Muscle of back (tissue), 3 donors: ENCODE measurements at regions not wholly inside any gene's neighbourhood (a gene's known extent, or its start where the extent isn't known, plus 50 kb on each side); places are given as distances from the start of the nearest gene placed in this dataset.

Source experiments
- DNase-seq, 3 donors: peaks; one replicate each; pipeline versions ENCODE4 v3.0.0 to v3.0.0-alpha.2; 2013

DNA sequence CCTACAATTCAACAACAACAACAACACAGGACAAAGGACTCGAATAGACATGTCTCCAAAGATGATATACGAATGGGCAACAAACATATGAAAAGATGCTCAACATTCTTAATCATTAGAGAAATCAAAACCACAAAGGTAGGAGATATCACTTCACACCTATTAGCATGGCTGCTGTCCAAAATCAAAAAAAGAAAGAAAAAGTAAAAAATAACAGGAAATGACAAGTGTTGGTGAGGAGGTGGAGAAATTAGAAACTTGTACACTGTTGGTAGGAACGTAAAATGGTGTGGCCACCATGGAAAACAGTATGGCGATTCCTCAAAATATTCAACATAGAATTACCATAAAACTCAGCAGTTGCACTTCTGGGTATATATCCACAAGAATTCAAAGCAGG lies 312.3 kb upstream of the STT3B start:
- no peak for DNase-seq

DNA sequence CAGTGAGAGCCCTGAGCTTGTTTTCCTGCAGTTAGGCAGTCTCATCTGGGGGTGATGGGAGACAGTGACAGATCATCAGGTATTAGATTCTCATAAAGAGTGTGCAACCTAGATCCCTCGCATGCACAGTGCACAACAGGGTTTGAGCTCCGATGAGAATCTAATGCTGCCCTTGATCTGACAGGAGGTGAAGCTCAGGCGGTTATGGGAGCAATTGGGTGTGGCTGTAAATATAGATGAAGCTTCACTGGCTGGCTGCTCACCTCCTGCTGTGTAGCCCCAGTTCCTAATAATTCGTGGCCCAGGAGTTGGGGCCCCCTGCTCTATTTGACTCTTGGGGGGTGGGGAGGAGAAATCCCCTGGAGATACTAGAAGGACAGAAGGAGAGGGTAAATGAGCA lies 309.4 kb upstream of the STT3B start:
- no peak for DNase-seq

DNA sequence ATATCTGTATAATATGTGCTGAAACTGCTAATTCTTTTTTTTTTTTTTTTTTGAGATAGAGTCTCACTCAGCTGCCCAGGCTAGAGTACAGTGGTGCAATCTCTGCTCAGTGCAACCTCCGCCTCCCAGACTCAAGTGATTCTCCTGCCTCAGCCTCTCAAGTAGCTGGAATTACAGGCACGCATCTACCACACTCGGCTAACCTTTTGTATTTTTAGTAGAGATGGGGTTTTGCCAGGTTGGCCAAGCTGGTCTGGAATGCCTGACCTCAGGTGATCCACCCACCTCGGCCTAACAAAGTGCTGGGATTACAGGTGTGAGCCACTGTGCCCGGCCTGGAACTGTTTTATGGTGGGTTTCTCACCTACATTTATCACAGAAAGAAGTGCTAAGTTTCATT lies 307.8 kb upstream of the STT3B start:
- DNase-seq: no peak

DNA sequence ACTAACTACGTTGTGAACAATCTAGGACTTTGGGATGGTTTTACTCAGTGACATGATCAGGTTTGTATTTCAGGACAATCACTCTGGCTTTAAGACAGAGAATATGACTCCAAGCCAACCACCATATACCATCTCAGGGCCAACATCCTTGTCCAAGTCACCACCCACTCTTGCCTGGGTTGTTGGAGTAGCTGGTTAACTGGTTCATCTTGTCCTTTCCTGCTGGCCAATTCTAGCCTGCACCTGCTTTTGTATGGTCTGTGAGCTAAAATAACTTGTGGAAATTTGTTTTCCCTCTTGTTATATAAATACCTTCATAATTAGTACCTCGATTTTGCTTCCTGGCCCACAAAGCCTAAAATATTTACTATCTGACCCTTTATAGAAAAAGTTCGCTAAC lies 306.8 kb upstream of the STT3B start:
- DNase-seq: no peak

DNA sequence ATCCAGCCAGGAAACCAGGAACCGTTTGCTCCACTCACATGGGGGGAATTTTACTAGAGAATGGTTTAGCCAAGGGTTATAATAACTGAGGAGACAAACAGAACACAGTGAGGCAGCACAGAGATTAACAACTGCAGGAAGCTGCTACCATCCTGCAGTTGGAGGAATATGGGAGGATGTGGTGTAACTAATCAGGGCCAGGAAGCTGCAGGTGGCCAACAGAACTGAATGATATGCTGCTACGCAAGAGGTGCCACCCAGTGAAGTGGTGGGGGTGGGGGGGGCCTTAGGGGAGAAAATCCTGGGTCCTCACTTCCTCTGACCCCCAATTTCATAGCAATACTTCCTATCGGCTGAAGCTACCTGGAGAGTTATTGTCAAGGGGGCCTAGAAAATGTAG lies 306.4 kb upstream of the STT3B start:
- no peak for DNase-seq

DNA sequence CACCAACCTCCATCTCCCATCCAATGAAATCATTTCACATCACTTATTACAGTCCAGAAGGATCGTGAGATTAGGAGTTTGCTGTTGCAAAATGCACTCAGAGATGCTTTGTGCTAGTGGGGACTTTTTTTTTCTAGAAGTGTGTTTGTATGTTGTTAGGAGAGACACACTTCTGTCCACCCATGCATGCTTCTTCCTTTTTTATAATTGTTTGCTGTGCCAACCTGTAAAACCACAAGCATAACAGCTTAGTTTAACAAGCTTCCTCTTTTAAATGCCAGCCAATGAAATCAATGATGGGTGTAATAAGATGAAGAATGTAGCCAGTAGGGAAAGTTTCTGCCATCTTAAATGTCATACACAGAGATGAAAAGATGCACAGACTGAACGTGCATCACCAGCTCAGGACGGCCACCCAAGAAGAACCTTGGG lies 305.6 kb upstream of the STT3B start:
- DNase-seq: no peak

DNA sequence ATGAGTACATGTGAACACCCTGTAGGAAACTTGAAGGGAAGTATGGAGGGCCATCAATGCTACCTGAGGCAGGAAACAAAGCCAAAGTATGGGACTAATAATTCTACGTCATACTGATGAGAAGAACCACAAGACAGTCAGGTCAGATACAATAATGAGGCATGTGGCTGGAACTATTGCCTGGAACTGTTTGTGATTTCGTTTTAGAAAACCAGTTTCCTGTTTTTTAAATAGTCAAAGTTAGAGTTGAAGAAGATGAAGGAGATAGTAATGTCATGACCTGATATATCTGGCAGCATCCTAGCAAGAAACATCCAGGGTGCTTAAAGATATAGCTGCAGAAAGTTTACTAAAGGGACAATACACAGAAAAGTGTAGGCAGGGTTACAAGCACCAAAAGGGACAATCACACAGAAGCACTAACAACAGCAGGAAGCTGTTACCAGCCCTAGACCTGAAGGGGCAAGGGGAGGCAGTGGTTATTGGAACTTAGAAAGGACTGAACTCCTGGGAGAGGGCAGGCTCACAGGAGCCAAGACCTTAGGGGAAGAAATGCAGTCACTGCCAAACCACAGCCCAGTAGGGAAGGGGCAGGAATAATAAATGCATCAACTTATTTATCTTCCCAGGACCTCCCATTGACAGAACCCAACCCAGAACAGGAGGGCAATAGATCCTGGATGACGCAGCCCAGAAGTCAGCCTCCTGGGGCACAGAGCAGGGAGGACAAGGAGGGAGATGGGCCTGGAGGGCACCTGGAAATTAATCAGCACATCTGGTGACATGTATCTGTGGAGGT lies 302.1 kb upstream of the STT3B start:
- no peak for DNase-seq

DNA sequence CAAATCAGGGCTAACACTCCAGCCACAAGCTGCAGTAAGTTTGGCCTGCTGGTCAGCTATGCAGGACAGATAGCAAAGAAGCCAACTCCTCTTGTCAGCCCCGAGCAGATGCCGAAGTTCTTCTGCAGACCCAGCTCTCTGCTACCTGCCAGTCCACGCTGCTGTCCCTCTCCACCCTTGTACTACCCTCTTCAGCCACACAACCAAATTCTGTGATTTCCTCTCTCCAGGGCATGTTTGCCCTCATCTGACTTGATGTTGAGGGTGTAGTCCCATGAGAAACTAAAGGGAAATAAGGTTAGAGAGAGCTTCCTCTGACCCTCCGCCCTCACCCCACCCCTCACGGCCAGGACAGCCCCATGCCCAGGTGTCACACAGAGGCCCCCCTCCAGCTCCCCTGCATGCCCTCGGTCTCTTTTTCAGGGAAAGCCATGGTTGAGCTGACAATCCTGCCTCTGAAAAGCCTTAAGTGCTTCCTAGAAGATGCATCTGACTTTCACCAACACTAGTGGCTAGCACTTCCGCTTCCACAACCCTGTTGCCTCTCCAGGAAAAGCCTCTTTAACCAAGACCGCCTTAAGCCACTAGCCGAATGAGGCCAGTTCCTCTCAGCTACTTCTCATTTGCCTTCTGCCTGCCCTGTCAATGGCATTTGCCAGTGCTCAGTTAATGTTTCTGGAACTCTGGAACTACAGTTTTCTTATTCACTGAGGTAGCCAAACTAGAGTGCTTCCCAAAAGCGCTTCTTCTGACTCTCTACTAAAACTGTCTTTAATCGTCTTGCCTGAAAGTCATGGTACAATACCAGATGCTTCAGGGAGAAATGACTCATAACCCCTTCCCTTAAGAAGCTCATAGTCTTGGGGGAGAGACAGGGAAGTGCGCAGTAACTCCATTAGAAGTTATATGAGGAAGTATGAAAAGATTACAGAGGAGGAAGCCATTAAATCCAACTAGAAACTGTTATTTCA lies 300.4 kb upstream of the STT3B start:
- DNase-seq: peak in 1 of 3 donors; percentile 27

DNA sequence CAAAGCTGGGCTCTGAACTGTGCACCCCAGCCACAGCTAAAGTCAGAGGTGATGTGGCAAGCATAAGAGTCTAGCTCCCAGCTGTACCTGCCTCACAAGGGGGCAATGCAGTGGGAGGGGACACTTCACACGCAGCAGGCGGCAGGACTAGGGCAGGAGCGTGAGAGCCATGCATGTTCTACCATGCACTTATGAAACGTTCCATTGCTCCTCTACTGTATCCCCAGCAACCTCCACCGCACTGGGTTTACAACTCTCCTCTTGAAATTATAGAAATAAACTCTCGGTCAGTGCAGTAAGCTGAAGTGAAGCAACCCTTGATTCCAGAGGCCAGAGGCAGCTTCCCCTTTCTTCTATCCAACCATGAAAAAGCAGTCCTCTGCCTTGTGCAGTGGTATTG lies 298.6 kb upstream of the STT3B start:
- no peak for DNase-seq

DNA sequence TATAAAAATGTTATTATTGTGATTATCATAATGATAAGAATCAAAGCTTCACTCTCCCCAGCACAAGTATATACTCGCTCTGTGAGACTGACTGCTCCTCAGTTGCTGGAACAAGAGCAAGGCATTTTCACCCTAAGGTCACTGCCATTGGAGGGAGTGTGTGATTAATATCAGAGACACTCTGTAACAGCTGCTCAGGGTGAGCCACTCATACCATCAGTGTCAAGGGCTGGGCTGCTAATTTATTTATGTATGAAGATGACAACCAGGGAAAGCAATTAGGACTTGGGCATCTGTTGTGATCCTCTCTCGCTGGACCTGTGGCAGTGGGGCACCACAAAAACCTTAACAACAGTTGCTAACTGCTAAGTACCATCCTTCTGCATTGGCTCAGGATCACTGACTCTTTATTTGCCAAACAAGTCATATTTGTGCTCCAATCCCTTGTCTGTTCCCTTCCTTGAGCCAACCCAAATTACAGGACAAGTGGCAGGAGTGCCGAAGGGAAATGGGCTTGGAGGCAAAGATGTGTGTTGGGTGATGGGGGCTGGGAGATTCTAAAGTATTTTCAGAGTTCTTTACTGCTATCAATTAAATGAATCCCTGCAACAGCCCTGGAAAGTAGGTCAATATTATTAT lies 297.5 kb upstream of the STT3B start:
- DNase-seq: peak; percentile 34 to 67 (median 45)

DNA sequence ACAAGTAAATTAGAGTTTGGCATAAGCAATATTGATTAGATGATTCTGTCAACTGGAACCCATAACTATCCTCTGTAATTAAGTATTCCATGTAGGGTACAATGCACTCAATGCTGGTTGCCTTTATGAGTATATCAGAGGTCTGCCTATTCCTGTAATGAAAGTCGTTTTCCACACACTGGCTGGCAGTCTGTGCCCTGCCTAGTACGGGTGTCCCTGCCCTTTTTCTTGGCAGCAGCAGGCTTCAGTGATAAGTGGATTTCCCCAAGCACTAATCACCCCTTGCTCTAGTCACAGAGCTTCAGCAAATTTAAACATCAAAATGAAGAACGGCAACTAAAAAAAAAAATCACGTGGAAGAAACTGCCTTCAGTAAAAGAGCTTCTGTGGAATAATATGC lies 294.8 kb upstream of the STT3B start:
- DNase-seq: no peak

DNA sequence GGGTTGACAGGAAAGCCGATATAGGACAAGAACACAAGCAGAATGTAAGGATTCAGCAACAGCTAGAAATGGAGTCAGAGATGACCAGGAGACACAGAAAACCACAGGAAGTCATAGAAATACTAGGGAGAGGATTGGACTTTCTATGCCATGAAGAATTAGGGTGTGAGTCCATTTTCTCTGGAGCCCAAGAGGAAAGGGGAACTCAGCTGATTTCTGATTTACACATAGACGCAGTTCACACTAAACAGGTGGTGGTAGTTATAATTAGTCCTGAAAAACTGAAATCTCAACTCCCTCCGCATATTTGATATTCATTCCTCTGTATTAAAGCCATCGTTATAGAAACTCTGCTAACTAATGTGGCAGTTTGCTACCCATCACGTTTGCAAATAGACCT lies 292.7 kb upstream of the STT3B start:
- no peak for DNase-seq

DNA sequence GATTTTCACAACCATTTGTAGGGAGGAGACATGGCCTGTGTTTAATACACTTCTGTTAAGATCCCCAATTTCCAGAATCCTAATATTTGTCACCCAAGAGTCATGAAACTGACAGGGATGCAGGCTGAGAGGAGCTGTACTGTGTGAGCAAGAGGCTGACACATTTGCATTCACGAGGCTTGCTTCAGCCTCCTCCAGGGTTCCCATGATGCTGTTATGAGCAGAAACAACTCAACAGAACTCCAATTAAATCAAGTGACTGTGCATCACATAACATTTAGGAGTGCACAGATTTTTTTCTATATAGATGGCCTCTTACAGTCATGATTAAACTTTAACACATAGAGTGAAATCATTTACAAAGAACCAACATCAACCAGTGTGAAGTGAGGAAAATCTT lies 292.3 kb upstream of the STT3B start:
- DNase-seq: no peak

DNA sequence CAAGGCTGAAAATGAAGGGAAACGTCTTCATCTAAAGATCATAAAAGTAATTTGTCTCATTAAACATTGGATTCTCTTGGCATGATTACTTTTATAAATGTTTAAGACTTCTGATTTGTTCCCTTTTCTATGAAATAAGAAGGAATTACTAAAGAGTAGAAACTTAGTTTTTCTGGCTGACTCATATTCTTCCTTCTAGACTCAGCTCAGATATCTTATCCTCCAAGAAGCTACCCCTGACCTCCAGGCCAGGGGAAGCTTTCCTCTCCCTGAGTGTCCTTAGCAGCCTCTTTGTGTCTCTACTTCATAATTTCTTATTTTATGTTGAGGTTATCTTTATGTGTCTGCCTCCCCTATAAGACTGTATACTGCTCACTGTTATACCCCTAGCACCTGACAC lies 291.9 kb upstream of the STT3B start:
- no peak for DNase-seq

DNA sequence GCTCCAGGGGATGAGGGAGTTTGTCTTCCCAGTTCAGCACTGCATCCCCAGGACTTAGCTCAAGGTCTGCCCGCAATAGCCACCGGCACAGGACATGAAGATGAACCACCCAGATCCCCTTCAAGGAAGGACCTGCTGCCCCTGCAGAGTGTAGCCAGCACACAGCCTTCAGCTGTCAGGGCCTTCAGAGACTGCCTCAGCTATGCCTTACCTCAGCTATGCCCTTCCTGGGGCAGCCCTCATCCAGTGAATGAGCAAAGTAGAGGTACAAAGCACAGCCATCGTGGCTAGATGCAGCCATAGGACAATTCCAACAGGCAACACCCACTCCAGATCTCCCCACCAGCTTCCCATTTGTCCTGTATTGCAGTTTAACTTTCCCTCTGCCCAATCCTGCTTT lies 291.2 kb upstream of the STT3B start:
- no peak for DNase-seq

DNA sequence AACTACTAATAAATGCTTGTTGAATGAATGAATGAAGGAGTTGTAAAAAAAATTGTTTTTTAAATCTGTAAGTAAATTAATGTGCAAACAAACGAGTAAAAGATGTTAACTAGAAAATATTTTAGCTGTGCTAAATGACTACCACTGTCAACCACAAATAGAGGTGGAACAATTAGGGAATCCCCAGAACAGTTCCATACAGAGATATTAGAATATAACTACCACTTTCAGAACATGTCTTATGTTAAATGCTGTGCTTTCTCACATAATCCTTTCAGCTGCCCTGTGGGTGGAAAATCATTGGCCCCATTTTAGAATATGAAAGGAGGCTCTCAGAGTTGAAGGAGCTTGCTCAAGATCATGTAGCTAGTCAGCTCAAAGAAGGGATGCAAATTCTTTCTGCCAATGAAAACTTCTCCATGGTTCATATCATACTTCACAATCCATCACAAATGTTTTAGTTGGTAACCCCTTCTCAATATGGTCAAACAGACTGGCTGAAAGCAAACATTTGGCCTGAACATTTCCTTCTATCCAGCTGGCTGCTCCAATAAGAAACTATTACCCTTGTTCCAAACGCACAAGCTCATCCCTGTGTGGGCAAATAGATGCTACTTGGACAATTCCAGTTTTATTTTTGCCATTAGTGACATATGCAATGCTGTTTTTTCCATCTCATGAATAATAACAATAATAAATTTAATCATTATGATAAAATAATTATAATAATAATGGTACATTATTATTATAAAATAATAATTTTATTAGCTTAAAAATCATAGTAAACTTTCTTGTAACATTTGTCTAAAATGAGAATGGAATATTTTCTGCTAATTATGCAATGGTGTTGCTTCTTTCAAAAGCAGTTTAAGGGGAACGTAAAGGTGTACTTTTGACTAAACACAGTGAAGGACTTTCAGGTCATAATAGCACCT lies 290.4 kb upstream of the STT3B start:
- no peak for DNase-seq

DNA sequence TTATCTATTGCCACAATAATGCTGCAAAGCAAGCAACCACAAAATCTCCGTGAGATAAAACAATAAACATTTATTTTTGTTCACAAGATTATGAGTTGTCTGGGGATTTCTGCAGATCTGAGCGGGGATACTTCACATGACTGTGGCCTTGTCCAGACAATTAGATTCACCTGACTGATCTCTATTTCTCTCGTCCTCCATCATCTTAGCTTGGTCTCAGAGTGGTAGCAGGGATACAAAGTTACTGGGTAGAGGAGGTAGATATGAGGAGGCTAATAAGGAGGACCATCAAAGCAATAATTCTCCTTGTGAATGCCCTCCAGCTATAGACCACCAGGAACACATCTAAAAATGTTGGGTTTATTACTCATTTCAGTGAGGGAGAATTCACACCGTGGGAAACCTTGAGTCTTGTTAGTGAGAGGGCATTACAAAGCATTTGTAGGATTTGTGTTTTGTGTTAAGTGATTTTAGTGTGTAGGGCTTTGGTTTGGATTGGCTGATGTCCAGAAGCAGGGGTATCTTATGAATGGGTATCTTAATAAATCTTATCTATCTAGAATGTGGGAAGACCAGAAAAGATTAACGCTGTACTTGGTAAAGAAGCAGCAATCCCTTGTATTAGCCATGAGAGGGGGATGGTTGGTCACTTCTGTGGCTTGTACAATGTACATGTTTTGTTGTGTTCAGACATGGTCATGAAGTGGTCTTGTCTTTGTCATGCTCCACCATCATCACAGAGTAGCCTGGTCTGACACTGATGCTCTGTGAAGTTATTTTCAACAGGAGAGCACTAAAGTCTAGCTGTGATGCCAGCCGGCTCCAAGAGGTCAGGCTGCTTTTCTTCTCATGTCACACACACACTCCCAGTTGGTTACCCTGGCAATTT lies 287.6 kb upstream of the STT3B start:
- DNase-seq: no peak

DNA sequence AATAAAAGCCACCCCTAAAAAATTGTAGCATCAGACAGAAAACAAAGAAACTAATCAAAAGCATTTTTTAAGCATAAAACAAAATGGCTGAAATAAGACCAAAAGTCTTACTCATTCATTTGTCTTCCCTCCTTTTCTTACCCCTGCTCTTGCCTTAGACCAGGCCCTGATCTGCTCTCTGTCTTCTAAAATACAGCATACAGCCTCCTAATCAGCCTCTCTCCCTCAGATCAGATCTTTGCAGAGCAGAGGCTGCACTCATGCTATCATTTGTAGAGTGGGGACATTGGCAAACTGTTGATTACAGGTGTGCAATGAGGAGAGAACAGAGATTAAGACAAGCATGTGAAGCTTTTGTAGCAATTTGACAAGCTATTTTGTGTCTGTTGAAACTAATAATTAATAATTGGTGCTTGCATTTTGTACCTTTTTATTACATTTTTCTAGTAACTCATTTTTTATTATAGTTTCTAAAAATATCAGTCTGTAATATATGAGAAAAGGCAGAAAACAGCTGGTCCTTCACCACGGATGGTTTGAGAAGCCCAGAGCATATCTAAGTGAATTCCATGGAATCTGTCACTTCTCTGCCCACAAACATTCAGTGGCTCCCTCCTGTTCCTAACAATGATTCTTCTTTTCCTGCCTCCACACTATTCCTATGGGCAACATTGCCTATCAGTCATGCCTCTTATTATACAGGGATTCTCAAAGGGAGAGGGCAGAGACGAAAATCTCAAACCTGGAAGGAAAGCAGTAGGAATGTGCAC lies 286.2 kb upstream of the STT3B start:
- DNase-seq: no peak

DNA sequence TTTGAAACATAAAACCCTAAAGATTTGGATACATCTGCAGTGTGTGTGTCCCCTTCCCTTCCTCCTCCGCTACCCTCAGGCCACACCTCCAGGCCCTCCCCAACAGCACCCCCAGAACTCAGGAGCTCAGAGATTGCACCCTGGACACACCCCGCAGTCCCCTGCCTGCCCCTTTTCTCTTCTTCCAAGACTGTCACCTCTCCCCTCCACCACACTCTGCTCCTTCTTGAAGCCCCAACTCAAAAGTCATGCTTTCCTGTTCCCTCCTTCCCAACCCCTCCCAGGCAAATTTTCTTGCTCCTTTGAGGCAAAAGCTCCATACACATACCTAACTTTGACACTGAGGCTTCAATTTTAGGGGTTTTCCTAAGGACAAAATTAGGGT lies 285.7 kb upstream of the STT3B start:
- DNase-seq: no peak
